ENCODE measurements at regions not wholly inside any gene's neighbourhood (a gene's known extent, or its start where the extent isn't known, plus 50 kb on each side); places are given as distances from the start of the nearest gene placed in this dataset.

DNA sequence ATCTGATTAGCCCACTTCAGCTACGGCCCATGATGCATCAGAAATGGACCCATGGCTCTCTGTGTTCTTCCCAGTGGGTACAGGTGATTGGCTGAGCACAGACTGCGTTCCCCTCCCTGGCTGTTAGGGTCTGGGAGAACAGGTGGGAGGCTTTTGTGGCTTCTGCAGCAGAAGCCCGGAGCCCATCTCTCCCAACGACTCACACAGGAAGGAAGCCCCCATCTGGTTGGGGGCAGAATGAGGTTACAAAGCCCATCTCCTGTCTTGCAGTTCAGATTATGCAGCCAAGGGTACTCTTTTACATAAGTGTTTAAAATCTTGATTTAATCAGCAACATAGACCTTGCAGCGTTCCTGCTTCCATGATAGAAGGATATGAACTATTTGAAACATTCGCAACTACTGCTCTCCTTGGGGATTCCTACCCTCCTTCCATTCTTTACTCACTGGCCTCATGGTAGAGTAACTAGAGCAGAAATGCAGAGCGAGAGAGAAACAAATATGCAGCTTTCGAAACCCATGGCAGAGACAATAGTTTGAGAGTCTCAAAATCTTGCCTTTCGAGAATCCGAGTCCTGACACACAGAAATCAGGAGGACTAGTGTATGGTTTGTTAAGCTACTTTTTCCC, 291.3 kb downstream of the TLE3 start:
- no peak overlapping the region for H3K27ac ChIP-seq
- no peaks in the 10 kb centered on the region for H3K27me3 ChIP-seq
- TF ChIP-seq POLR2A (IDR thresholded peaks at IDR 0.05): no peak
- TF ChIP-seq, protein P1, sequence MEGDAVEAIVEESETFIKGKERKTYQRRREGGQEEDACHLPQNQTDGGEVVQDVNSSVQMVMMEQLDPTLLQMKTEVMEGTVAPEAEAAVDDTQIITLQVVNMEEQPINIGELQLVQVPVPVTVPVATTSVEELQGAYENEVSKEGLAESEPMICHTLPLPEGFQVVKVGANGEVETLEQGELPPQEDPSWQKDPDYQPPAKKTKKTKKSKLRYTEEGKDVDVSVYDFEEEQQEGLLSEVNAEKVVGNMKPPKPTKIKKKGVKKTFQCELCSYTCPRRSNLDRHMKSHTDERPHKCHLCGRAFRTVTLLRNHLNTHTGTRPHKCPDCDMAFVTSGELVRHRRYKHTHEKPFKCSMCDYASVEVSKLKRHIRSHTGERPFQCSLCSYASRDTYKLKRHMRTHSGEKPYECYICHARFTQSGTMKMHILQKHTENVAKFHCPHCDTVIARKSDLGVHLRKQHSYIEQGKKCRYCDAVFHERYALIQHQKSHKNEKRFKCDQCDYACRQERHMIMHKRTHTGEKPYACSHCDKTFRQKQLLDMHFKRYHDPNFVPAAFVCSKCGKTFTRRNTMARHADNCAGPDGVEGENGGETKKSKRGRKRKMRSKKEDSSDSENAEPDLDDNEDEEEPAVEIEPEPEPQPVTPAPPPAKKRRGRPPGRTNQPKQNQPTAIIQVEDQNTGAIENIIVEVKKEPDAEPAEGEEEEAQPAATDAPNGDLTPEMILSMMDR (IDR thresholded peaks at IDR 0.05): no peak
- intact Hi-C loops (cut with DNase I): no loop called here
- 79 to 80% methylated on average over 10 of the region's 10 CpGs for WGBS, 2 donors
- H3K9me3 ChIP-seq: no peaks in the 10 kb centered on the region
- DNase-seq: no peak
- no peaks in the 10 kb centered on the region for H3K4me1 ChIP-seq
- no peak overlapping the region for H3K4me3 ChIP-seq (replicated peaks in 1 of 3)
- no peaks in the 10 kb centered on the region for H3K36me3 ChIP-seq

DNA sequence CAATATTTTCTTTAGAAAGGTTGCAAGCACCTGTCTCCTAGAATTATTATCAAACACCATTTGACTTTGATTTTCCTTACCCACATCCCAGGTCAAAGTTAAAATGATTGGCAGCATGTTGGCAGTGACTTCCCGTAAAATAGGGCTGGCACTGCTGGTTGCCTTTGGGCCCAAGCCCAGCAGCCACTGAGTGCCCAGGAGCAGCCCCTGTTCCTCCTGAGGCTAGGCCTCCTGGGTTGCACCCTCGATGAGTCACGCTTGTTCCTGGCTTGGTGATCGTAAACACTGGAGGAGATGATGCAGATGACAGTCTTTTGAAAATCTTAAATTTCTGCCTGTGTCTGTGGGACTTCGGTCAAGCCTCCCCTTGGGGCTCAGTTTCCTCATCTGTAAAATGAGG, 290.0 kb downstream of the TLE3 start:
- Histone ChIP-seq H3K4me3 (replicated peaks in 1 of 3) (no peak overlapping the region), H3K4me1 (no peaks in the 10 kb centered on the region), H3K27me3 (no peaks in the 10 kb centered on the region), H3K36me3 (no peaks in the 10 kb centered on the region), H3K27ac (no peak overlapping the region), H3K9me3 (no peaks in the 10 kb centered on the region)
- no peak for TF ChIP-seq POLR2A (IDR thresholded peaks at IDR 0.05)
- intact Hi-C loops (cut with DNase I): no loop called here
- DNase-seq: no peak
- WGBS, 2 donors: 88 to 98% methylated on average over 5 of the region's 5 CpGs

DNA sequence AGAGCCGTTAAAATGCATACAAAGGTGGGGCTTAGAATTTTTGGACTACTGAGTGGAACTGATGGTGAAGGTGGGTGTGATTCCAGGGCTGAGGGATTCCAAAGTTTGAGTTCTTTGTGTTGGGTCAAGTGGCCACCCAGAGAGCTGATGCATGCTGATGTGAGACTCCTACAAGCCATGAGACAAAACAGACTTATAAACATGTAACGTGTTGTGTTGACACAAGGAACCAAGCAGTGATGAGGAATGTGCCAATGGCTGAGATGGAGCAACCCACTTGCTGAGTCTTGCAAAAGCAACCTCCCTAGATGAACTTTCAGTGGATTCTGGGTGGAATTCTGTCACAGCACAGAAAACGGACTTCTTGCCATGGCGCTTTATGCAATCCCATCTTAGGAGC, 289.0 kb downstream of the TLE3 start:
- 72 to 78% methylated on average over 3 to 4 of the region's 4 CpGs for WGBS, 2 donors
- H3K4me1 ChIP-seq: no peaks in the 10 kb centered on the region
- no peaks in the 10 kb centered on the region for H3K9me3 ChIP-seq
- TF ChIP-seq POLR2A (IDR thresholded peaks at IDR 0.05): no peak
- H3K27ac ChIP-seq: no peak overlapping the region
- no peak for DNase-seq
- H3K36me3 ChIP-seq: no peaks in the 10 kb centered on the region
- intact Hi-C loops (cut with DNase I): no loop called here
- no peak overlapping the region for H3K4me3 ChIP-seq (replicated peaks in 1 of 3)
- H3K27me3 ChIP-seq: no peaks in the 10 kb centered on the region

DNA sequence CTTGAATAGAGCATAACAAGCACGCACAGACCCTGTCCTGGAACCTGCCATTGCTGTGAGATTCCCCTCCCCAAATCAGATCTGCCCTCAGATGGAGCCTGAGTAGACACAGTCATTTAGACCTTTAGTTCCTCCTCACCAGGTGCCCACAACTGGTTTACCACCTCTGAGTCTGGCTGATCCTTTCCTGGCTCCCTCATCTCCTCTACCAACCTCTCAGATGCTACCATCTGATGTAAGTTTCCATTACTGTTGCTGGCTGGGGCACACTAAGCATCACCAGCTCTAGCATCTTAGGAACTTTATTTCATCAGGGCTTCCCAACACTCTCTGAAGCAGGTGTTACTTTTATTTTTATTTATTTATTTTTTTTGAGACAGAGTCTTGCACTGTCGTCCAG, 288.3 kb downstream of the TLE3 start:
- Histone ChIP-seq H3K27ac (no peak overlapping the region), H3K27me3 (no peaks in the 10 kb centered on the region), H3K9me3 (no peaks in the 10 kb centered on the region), H3K4me3 (replicated peaks in 1 of 3) (no peak overlapping the region), H3K4me1 (no peaks in the 10 kb centered on the region), H3K36me3 (no peaks in the 10 kb centered on the region)
- no peak for TF ChIP-seq POLR2A (IDR thresholded peaks at IDR 0.05)
- TF ChIP-seq, protein P1 (IDR thresholded peaks at IDR 0.05): no peak
- intact Hi-C loops (cut with DNase I): no loop called here
- no peak for DNase-seq
- WGBS, 2 donors: 84 to 88% methylated on average over 2 of the region's 2 CpGs

DNA sequence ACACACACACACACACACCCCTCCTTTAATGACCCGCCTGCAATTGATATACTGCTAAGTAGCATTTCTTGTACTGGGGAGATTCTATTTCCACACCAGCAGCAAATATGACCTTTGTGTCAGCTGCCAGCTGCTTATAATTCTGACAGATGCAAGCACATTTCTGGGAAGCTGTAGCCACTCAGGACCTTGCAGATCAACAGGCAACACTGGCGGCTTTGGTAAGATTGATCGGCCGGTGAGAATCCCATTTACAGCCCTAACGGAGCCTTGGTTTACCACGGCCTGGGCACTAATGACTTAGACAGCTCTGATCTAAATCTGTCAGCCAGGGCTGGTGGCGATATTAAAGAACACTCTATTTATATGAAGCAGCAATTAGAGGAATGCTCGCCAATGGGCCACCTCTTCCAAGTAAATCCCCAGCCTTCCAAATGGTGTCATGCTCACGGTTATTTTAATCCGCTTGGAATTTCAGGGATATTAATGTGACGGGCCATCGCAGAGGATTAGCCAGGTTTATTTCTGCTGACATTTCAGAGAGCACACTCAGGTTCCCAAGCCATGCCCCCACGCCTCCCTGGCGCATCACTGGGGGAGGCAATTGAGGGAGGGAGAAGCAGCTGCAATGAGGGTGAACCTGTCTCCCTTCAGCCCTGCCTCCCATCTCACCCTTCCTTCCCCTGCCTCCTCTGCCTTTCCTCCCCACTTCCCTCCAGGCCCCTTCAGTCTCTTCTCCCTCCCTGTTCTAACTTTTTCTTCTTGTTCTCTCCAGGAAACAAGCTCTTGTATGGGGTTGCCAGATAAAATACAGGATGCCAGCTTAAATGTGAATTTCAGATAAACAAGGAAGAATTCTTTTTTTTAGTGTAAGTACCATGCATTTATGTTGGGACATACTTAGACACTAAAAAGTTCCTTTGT, 287.0 kb downstream of the TLE3 start:
- no peak for TF ChIP-seq POLR2A (IDR thresholded peaks at IDR 0.05)
- TF ChIP-seq, protein P1 (IDR thresholded peaks at IDR 0.05): no peak
- no peaks in the 10 kb centered on the region for H3K4me1 ChIP-seq
- 88 to 91% methylated on average over 14 of the region's 14 CpGs for WGBS, 2 donors
- no peaks in the 10 kb centered on the region for H3K36me3 ChIP-seq
- no peaks in the 10 kb centered on the region for H3K9me3 ChIP-seq
- DNase-seq: no peak
- no peaks in the 10 kb centered on the region for H3K27me3 ChIP-seq
- no peak overlapping the region for H3K4me3 ChIP-seq (replicated peaks in 1 of 3)
- intact Hi-C loops (cut with DNase I): no loop called here
- H3K27ac ChIP-seq: no peak overlapping the region

DNA sequence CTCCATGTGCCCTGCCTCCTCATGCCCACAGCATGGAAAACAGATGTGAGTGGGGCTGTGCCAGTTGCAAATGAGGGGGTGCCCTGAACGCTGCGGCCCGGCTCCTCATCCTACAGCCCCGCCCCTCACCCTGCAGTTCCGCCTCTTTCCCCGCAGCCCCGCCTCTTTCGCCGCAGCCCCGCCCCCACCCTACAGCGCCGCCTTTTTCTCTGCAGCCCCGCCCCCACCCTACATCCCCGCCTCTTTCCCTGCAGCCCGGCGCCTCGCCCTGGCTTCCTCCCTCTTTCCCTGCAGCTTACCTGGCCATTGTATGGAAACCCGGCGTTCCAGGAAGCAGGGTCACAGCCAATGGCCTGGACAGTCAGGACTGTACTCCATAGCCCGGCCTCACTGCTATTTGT, 284.9 kb downstream of the TLE3 start:
- Histone ChIP-seq H3K27ac (no peak overlapping the region), H3K36me3 (no peaks in the 10 kb centered on the region), H3K27me3 (no peaks in the 10 kb centered on the region), H3K9me3 (no peaks in the 10 kb centered on the region), H3K4me1 (no peaks in the 10 kb centered on the region), H3K4me3 (replicated peaks in 1 of 3) (no peak overlapping the region)
- no peak for TF ChIP-seq POLR2A (IDR thresholded peaks at IDR 0.05)
- TF ChIP-seq, protein P1 (IDR thresholded peaks at IDR 0.05): no peak
- intact Hi-C loops (cut with DNase I): no loop called here
- DNase-seq: no peak
- WGBS, 2 donors: 55 to 57% methylated on average over 20 of the region's 20 CpGs

All from thyroid gland (tissue), 4 donors.